Esophagus muscularis mucosa (tissue), 4 donors: ENCODE measurements at regions not wholly inside any gene's neighbourhood (a gene's known extent, or its start where the extent isn't known, plus 50 kb on each side); places are given as distances from the start of the nearest gene placed in this dataset.

Experiments
- CTCF ChIP-seq, 3 experiments: fragments of 200-600 bp in 2 of 3; fragments of 450-650 bp in 1 of 3; sonication (generic) in 2 of 3; IDR thresholded peaks; one replicate each; pipeline ENCODE4 v1.5.1; 2017 to 2019; ENCODE audit warnings: antibody characterized with exemption in 3 of 3, mild to moderate bottlenecking in 2 of 3, moderate library complexity in 1 of 3
- EP300 ChIP-seq: sonication (generic); formaldehyde crosslinking; IDR thresholded peaks from one replicate; pipeline ENCODE4 v1.6.1; 2017; ENCODE audit warnings: antibody characterized with exemption
- POLR2A ChIP-seq: fragments of 450-650 bp; IDR thresholded peaks from one replicate; pipeline ENCODE4 v1.6.1; 2017; ENCODE audit warnings: antibody characterized with exemption, moderate library complexity, mild to moderate bottlenecking, low read depth

- TF ChIP-seq CTCF (IDR thresholded peaks at IDR 0.05): no peak
- TF ChIP-seq EP300: no peak
- no peak for TF ChIP-seq POLR2A
These were observed 615.6 kb upstream of the PKN2 start for GRCh38 chr1:88068407-88068960.
